Stimulated activated CD4-positive, alpha-beta T cell treated with anti-CD3 and anti-CD28 coated beads, Interleukin-4, amount 100 ng/mL, for 1 hour (primary cell): ENCODE measurements at regions not wholly inside any gene's neighbourhood (a gene's known extent, or its start where the extent isn't known, plus 50 kb on each side); places are given as distances from the start of the nearest gene placed in this dataset.

ENCODE experiments used
- DNase-seq: peaks from one replicate; pipeline ENCODE4 v3.0.0-alpha.2; 2020

DNA sequence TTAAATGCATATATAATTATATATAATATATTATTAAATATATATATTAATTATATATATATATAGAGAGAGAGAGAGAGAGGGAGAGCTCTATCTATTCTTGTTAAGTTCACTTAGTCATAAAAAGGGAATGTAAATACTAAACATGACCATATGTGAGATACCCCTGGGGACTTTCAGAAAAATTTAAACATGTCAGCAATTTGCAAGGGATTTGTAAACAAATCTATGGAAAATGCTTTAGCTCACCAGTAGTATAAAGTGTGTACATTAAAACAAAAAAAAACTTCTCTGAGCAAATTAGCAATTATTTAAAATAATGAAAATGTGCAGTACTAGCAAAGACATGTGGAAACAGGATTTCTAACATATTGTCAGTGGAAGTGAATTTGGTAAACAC lies 1755.5 kb downstream of the PCDH19 start:
- DNase-seq, result no peak
